Astrocyte of the hippocampus (primary cell): ENCODE measurements at regions not wholly inside any gene's neighbourhood (a gene's known extent, or its start where the extent isn't known, plus 50 kb on each side); places are given as distances from the start of the nearest gene placed in this dataset.

Experiments
- DNase-seq: peaks from one replicate; pipeline ENCODE4 v3.0.0; 2011; ENCODE audit warnings: low read depth, low spot score

DNA sequence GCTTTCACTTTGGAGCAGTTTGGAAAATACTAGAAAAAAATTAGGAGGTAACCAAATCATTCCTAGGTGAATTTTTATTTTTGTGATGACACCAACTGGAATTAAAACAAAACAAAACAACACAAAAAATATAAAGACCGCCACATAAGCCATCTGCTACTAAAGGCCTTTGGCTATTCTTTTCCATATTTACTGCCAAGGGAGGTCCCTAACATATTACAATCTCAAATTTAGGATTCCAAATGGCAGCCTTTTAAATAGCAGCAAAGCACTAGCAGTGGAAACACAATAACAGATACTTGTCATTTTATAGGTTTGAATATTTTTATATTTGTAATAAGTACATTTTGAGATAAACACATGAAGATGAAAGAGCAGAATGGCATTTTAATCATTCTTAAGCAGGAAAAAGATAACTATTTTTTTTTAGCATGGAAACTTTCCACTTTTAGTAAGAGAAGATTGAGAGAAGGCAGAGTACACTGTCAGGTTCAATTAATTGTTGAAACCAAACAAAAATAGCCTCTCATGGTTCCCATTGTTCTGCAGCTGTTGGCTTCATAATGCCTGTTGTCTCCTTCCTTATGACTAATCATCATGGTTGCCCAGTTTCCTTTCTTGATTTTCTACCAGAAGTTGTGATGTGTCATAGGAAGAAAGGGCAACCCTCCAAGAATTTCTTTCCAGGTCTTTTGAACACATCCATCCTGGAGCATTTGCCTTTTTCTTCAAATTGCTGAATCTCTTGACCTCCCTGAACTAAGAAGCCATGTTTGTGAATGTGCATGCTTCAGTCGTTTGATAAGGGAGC lies 219.0 kb upstream of the EMCN start:
- peak; percentile 85 for DNase-seq

- no peak for DNase-seq
Measured at GRCh38 chr4:100728861-100729260, 211.0 kb upstream of the EMCN start.

DNA sequence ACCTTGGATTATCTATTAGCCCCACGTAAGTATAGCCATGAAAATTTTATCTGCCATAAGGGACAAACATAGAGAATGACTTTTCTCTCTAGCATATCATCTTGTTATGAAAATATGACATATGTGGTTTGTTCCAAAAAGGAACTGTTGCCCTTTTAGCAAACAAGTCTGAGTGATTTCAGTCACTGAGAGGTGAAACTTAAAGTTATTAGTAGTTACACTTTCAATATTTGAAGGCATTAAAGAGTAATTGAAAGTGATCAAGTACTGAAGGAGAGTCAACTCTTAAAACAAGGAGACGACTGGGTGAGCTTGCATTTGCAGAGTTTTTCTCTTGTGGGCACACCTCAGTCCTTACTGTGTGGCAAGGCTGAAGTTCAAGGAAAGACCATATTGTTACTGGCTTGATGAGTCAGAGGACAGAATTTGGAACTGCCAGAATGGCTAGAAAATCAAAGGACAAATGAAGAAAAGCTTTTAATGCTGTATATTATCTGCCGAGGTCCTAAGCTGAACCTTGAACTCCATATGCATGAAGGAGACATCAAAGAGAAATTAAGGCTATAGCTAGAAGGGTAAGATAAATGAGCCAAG lies 205.1 kb upstream of the EMCN start:
- DNase-seq, result no peak

DNA sequence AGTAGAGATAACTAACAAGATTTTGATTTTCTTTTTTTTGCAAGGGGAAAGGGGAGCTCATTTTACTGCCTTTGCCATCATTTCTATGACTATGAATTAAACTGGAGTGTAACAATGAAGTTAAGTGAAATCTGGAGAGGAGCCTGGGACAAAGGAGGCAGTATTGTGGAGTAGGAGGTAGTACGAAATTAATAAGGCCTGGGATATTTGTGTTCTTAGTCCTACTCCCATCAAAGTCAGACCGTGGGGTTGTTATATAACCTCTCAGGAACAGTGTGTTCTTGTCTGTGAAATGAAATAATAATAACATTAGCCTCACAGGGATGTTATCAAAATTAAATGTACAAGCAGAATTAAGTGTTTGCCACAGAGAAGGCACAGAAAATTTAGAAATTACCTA lies 204.3 kb upstream of the EMCN start:
- no peak for DNase-seq

GRCh38 chr4:100721490-100721889 lies 203.7 kb upstream of the EMCN start:
- no peak for DNase-seq

DNA sequence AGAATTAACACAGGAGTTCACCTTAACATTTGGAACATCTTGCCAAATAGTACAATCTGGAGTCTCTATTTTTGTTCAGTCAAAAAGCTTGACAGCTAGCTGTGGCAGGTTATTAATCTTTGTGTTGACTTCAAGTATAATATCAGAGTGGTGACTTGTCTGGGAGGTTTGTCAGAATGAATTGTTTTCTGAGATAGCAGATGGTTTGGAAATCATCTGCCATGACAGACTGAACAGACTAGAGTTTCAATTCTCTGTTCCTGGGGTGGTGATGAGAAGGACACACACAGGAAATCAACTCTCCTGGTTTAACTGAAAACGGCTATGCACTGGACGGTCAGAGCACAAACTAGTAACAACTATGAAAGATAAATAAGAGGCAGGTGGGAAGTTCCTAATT lies 203.3 kb upstream of the EMCN start:
- DNase-seq, result no peak

- no peak for DNase-seq
Measured at GRCh38 chr4:100716416-100716815, 198.6 kb upstream of the EMCN start.

DNA sequence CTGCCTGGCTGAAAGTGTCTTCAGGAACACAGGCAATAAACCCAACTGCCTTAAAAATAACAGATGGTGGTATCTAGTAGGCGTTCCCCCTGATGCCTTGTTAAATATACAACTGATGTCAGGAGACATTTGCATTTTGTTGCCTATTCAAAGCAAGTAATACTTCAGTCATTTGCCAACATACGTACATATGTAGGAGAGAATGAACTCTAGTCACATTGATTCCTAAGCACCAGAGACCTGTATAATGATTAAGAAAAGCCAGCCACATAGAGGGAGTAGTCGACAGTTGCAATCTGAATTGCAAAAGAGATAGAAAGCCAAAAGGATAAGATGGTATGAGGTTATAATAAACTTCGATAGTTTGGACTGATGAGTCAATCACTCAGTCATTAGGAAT lies 191.0 kb upstream of the EMCN start:
- no peak for DNase-seq

DNA sequence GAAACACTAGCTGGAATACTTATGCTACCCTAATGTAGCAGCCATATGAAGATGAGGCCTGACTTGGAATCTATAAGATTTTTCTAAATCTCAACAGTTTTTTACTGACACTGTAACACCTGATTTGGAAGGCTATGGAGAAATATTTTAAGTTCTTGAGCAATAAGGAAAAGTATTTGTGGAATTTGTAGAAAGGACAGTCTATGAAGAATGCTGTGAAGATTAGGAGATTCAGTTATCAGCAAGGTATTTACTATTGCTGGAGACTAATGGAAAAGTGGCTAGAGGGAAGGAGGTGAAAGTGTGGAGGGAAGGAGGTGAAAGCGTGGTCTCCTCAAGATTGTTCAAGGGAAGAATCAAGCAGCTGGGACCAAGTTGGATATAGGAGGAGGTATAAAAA lies 190.0 kb upstream of the EMCN start:
- DNase-seq, result peak; percentile 1

DNA sequence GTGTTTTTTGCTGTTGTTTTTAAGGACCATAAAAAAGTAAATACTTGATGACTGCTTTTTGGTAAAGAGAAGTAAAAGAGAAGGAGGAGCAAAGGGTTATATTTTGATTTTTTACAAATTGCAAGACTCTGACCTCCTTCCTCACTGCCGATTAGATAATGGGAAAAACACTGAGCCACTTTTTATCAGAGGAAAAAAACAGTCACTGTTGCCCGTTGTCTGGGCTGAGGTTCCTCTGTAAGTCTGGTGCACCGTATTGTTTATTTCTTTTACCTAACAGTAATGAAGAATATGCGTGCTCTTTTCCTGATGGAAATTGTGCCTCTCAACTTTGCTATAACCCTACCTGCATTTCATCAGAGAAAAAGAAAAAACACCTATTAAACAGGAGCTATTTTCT lies 178.7 kb upstream of the EMCN start:
- DNase-seq, result no peak

DNA sequence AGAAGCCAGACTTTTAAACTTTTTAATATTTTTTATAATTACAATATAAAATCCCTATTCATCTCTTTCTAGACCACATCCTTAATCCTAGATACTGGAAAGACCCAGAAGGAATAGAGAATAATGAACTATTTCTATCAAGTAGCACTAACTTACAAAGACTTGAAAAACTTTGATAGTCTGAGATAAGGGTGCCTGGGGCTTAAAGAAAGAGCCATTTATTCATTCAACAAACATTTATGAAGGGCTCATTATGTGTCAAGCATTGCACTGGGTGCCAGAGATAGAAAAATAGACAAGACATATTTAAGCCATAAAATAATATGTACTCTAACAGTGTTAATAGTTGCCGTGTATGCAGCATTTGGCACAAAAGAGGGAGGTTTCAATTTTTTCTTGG lies 178.0 kb upstream of the EMCN start:
- DNase-seq, result no peak

- peak; percentile 1 for DNase-seq
Measured at GRCh38 chr4:100695039-100695654, 177.3 kb upstream of the EMCN start.

DNA sequence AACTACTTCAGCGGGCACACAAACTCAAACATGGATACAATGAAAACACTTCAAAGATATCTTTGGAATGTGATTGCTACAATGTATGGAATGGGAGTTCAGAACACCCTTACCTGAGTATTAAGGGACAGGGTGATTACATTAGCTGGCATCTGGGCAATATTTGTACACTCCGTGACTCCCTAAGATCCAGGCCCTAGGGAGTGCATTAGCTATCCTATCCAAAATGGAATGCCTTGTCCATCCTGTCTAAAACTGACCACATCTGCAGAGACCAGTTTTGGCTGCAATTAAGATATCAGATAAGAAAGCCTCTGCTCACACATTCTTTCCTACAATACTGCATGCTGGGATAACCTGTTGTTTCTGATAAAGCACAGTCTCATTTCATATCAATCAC lies 176.6 kb upstream of the EMCN start:
- DNase-seq, result no peak

DNA sequence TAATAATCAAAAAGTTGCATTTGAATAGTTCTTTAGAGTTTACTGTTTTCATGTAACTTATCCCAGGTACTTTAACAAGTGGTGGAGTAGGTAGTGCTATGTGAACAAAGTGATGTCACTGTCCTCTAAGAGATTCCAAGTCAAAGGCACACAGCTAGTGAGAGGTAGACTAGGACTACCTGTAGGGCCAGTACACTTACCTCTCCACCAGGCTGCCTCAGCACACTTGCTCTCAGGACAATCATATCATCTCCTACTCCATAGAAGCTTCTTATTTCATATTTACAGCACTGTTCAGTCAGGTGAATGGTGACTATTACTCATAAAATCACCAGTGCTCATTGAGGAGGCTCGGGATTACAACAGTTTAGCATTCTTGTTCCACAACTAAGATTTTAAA lies 173.0 kb upstream of the EMCN start:
- DNase-seq, result no peak

- no peak for DNase-seq
Measured at GRCh38 chr4:100688368-100688767, 170.5 kb upstream of the EMCN start.

- DNase-seq, result no peak
Measured at GRCh38 chr4:100682477-100683218, 164.8 kb upstream of the EMCN start.

- DNase-seq, result no peak
Measured at GRCh38 chr4:100681289-100681688, 163.5 kb upstream of the EMCN start.

GRCh38 chr4:100679926-100680325 lies 162.1 kb upstream of the EMCN start:
- DNase-seq, result no peak

GRCh38 chr4:100674976-100675375 lies 157.2 kb upstream of the EMCN start:
- no peak for DNase-seq

- DNase-seq, result peak; percentile 82
Measured at GRCh38 chr4:100657187-100657586, 139.4 kb upstream of the EMCN start.

- DNase-seq, result no peak
Measured at GRCh38 chr4:100651499-100652175, 133.8 kb upstream of the EMCN start.

DNA sequence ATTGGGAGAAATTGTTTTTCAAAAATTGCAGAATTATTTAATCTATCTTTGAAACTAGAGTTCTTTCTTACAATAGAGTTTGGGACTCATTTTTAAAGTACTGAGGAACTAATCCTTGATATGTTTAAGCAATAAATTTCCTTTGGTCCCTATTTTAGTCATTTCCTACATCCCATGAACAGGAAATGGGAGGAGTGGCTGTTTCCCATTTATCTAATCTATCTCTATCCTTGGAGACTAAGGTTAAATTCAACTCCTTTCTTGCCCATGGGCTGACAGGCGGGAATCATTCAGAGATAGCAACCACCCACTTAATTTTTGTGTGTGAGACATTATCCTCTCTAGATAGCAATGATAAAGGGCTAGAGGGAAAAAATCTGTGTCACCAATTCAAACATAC lies 131.6 kb upstream of the EMCN start:
- no peak for DNase-seq
